SH-SY5Y (cell line): ENCODE measurements at regions not wholly inside any gene's neighbourhood (a gene's known extent, or its start where the extent isn't known, plus 50 kb on each side); places are given as distances from the start of the nearest gene placed in this dataset.

ENCODE experiments used
- GATA2 ChIP-seq: IDR thresholded peaks from 2 replicates; pipeline ENCODE4 v1.6.1; 2011; ENCODE audit warnings: mild to moderate bottlenecking, low read depth, low read length
- GATA3 ChIP-seq: IDR thresholded peaks from 2 replicates; pipeline ENCODE4 v1.6.1; 2011; ENCODE audit warnings: low read depth, mild to moderate bottlenecking, low read length, moderate library complexity

- TF ChIP-seq GATA3 (no peak), GATA2 (no peak)
These were observed 833.4 kb downstream of the LRRTM4 start for GRCh38 chr2:76688732-76689131.
